Kidney (tissue), 13 donors: ENCODE measurements at regions not wholly inside any gene's neighbourhood (a gene's known extent, or its start where the extent isn't known, plus 50 kb on each side); places are given as distances from the start of the nearest gene placed in this dataset.

ENCODE experiments used
- DNase-seq, 5 donors: peaks; one replicate each; pipeline ENCODE4 v3.0.0-alpha.2; 2013 to 2020
- FAIRE-seq: peaks from 2 replicates; lab custom pipeline; 2012; peaks lifted over from hg19 to GRCh38; lab: Jason Lieb, UNC
- H3K27ac ChIP-seq, 2 donors: one replicate each; pipeline ENCODE4 v1.7.0; 2013; ENCODE audit warnings: low read depth in 2 of 2, low read length in 2 of 2, inconsistent platforms in 1 of 2
- H3K27me3 ChIP-seq: one replicate; pipeline ENCODE4 v1.7.1; 2013; ENCODE audit warnings: low read length, inconsistent platforms; ENCODE audit not compliant: control insufficient read depth, insufficient read depth
- H3K36me3 ChIP-seq, 3 donors: one replicate each; pipeline versions ENCODE4 v1.7.0 to v1.7.1; 2013; ENCODE audit warnings: low read length in 3 of 3, control low read depth in 1 of 3, inconsistent platforms in 1 of 3; ENCODE audit not compliant: insufficient read depth in 3 of 3, control insufficient read depth in 2 of 3
- H3K4me1 ChIP-seq, 3 donors: one replicate each; pipeline versions ENCODE4 v1.7.0 to v1.7.1; 2013; ENCODE audit warnings: low read length in 3 of 3, inconsistent platforms in 1 of 3, low read depth in 1 of 3; ENCODE audit not compliant: control insufficient read depth in 2 of 3, insufficient read depth in 2 of 3
- H3K4me3 ChIP-seq, 3 donors: one replicate each; pipeline versions ENCODE4 v1.7.0 to v1.8.1; 2013; ENCODE audit warnings: low read length in 3 of 3, control low read depth in 1 of 3, inconsistent platforms in 1 of 3
- H3K9ac ChIP-seq, 3 donors: one replicate each; pipeline versions ENCODE4 v1.7.0 to v1.7.1; 2013; ENCODE audit warnings: low read length in 3 of 3, control low read depth in 1 of 3, inconsistent platforms in 1 of 3
- H3K9me3 ChIP-seq, 3 donors: one replicate each; pipeline versions ENCODE4 v1.7.0 to v1.7.1; 2013; ENCODE audit warnings: low read length in 3 of 3, control low read depth in 1 of 3, inconsistent platforms in 1 of 3; ENCODE audit not compliant: control insufficient read depth in 2 of 3, insufficient read depth in 1 of 3
- CTCF ChIP-seq: IDR thresholded peaks from 3 replicates; pipeline ENCODE4 v1.5.1; 2012; ENCODE audit warnings: mild to moderate bottlenecking, moderate library complexity, borderline replicate concordance; ENCODE audit not compliant: insufficient read depth; ENCODE audit errors: extremely low read depth
- intact Hi-C: fragments of 100-400 bp; cut with DNase I; formaldehyde crosslinking; loops from one replicate; pipeline ENCODE4 v1.11.1; 2022
- donor health status: control.
- donor health status: control.
- donor health status: control.
- donor health status: control.
- donor health status: control.
- donor health status: DM: yes; HTN: yes; CAD: no.
- donor health status: Normal renal cell carcinoma (clear cell type).

- peak in 1 of 5 donors; percentile 7 for DNase-seq
- intact Hi-C loops = no loop called here
- Histone ChIP-seq H3K36me3 (no peaks in the 10 kb centered on the region), H3K4me1 (peaks cover 0 to 6% (median 6%) of the 10 kb centered on the region in 3 donors), H3K9ac (no peak overlapping the region), H3K27ac (no peak overlapping the region), H3K9me3 (no peaks in the 10 kb centered on the region), H3K4me3 (no peak overlapping the region), H3K27me3 (no peaks in the 10 kb centered on the region)
- no peak for FAIRE-seq
- no peak for TF ChIP-seq CTCF
Measured at GRCh38 chr13:79723519-79724024, 242.6 kb downstream of the NDFIP2 start.

DNA sequence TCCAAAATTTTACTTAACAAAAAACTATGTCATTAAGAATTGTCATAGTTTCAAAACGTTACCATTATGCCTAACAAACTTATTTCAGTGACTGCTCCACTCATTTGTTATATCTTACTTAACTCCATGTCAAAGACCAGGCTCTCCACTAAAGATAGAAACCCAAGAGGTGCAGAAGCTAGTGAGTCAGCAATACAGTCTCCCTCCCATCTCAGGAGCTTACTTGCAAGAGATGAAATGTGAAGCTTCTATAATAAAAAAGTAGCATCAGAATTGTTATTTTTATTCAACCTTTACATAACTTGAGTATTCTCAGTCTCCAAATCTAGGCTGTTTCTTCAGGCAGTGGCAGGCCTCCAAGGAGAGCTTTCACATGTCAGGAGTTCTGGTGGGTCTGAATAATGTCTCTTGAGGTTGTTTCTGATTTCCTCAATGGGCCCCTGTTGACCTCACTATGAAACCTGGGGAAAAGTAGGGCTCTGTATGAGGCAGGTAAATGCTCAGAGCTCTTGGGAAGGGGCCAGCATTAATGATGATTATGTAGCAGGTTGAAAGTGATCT lies 242.0 kb downstream of the NDFIP2 start:
- Histone ChIP-seq H3K9me3 (no peaks in the 10 kb centered on the region), H3K4me3 (no peak overlapping the region), H3K36me3 (no peaks in the 10 kb centered on the region), H3K27ac (no peak overlapping the region), H3K9ac (no peak overlapping the region), H3K4me1 (peaks cover 0 to 6% (median 6%) of the 10 kb centered on the region in 3 donors), H3K27me3 (no peaks in the 10 kb centered on the region)
- FAIRE-seq (no peak), DNase-seq (no peak)
- no peak for TF ChIP-seq CTCF
- intact Hi-C loops = no loop called here

- intact Hi-C loops = no loop called here
- FAIRE-seq (no peak), DNase-seq (no peak)
- H3K9ac ChIP-seq = no peak overlapping the region
- no peaks in the 10 kb centered on the region for H3K9me3 ChIP-seq
- no peaks in the 10 kb centered on the region for H3K4me1 ChIP-seq
- H3K36me3 ChIP-seq = no peaks in the 10 kb centered on the region
- no peak overlapping the region for H3K4me3 ChIP-seq
- TF ChIP-seq CTCF = no peak
- H3K27ac ChIP-seq = no peak overlapping the region
- no peaks in the 10 kb centered on the region for H3K27me3 ChIP-seq
Measured at GRCh38 chr13:79716191-79716590, 235.2 kb downstream of the NDFIP2 start.

GRCh38 chr13:79711631-79712030 lies 230.7 kb downstream of the NDFIP2 start:
- Histone ChIP-seq H3K9ac (no peak overlapping the region), H3K27ac (no peak overlapping the region), H3K4me3 (no peak overlapping the region), H3K27me3 (no peaks in the 10 kb centered on the region), H3K9me3 (no peaks in the 10 kb centered on the region), H3K4me1 (no peaks in the 10 kb centered on the region), H3K36me3 (no peaks in the 10 kb centered on the region)
- no peak for FAIRE-seq
- no peak for TF ChIP-seq CTCF
- intact Hi-C loops = no loop called here
- no peak for DNase-seq
